B cell (primary cell): ENCODE measurements at regions not wholly inside any gene's neighbourhood (a gene's known extent, or its start where the extent isn't known, plus 50 kb on each side); places are given as distances from the start of the nearest gene placed in this dataset.

Source experiments
- ATAC-seq: fragments of 200-7000 bp; cut with Tn5 transposase; one replicate; pipeline ENCODE4 v1.10.0; 2021; ENCODE audit warnings: low read depth, mild to moderate bottlenecking, moderate number of reproducible peaks, moderate library complexity
- CTCF ChIA-PET: fragments of 350-600 bp; sonication (Branson Sonifier 250); formaldehyde crosslinking; loops from one replicate; lab custom pipeline; 2021; ENCODE audit warnings: antibody characterized with exemption, inconsistent platforms; lab: Charles Lee
- POLR2A ChIA-PET: fragments of 350-600 bp; sonication (Branson Sonifier 250); formaldehyde crosslinking; loops from one replicate; lab custom pipeline; 2021; ENCODE audit warnings: antibody characterized with exemption; lab: Charles Lee
- DNase-seq: peaks from one replicate; pipeline ENCODE4 v3.0.0; 2013
- H2AFZ ChIP-seq: 2 replicates; pipeline ENCODE4 v1.6.1; 2012; ENCODE audit warnings: mild to moderate bottlenecking, low read depth, low read length; ENCODE audit not compliant: insufficient read depth, poor library complexity, severe bottlenecking
- H3K27ac ChIP-seq, 2 donors: 1 replicate in 1 of 2; 2 replicates in 1 of 2; pipeline ENCODE4 v1.5.1; 2012 to 2013; ENCODE audit warnings: low read length in 2 of 2, mild to moderate bottlenecking in 2 of 2, moderate library complexity in 1 of 2
- H3K27me3 ChIP-seq, 4 experiments: fragments of 200-600 bp in 1 of 4; sonication (generic) in 1 of 4; replicated peaks in 1 of 4; 1 replicate in 2 of 4; 2 replicates in 2 of 4; pipeline versions ENCODE4 v1.6.1 to v1.7.0; 2013 to 2016; ENCODE audit warnings: low read length in 3 of 4, mild to moderate bottlenecking in 2 of 4, mixed read lengths in 1 of 4, moderate library complexity in 1 of 4; ENCODE audit not compliant: insufficient read depth in 4 of 4, control insufficient read depth in 3 of 4; ENCODE audit errors: control extremely low read depth in 1 of 4
- H3K36me3 ChIP-seq, 2 experiments: replicated peaks in 1 of 2; 1 replicate in 1 of 2; 2 replicates in 1 of 2; pipeline versions ENCODE4 v1.6.1 to v1.7.1; 2013; ENCODE audit warnings: low read length in 1 of 2; ENCODE audit not compliant: insufficient read depth in 2 of 2, control insufficient read depth in 1 of 2; ENCODE audit errors: control extremely low read depth in 1 of 2, extremely low read depth in 1 of 2
- H3K4me1 ChIP-seq, 2 donors: fragments of 200-600 bp in 1 of 2; sonication (generic) in 1 of 2; 1 replicate in 1 of 2; 2 replicates in 1 of 2; pipeline versions ENCODE4 v1.5.1 to v1.6.1; 2013 to 2017; ENCODE audit warnings: low read length in 2 of 2; ENCODE audit not compliant: control insufficient read depth in 2 of 2, insufficient read depth in 2 of 2
- H3K4me2 ChIP-seq: replicated peaks from 2 replicates; pipeline ENCODE3; 2012; ENCODE audit warnings: mild to moderate bottlenecking, low read depth, low read length; ENCODE audit not compliant: poor library complexity, severe bottlenecking
- H3K4me3 ChIP-seq, 5 experiments: fragments of 200-600 bp in 1 of 5; sonication (generic) in 1 of 5; 1 replicate in 3 of 5; 2 replicates in 2 of 5; pipeline versions ENCODE4 v1.5.1 to v1.7.0; 2011 to 2016; ENCODE audit warnings: low read length in 4 of 5, mild to moderate bottlenecking in 4 of 5, low read depth in 2 of 5, control low read depth in 1 of 5, moderate library complexity in 1 of 5; ENCODE audit not compliant: insufficient read depth in 1 of 5; ENCODE audit errors: control extremely low read depth in 1 of 5, extremely low read depth in 1 of 5
- H3K79me2 ChIP-seq: fragments of 200-600 bp; sonication (generic); one replicate; pipeline ENCODE4 v1.6.0; 2016; ENCODE audit warnings: low read length; ENCODE audit not compliant: control insufficient read depth, insufficient read depth
- H3K9ac ChIP-seq: fragments of 200-600 bp; sonication (generic); 2 replicates; pipeline ENCODE4 v1.6.1; 2017; ENCODE audit warnings: mild to moderate bottlenecking, low read length, moderate library complexity
- H3K9me3 ChIP-seq, 3 donors: one replicate each; pipeline versions ENCODE4 v1.6.1 to v1.7.1; 2013; ENCODE audit warnings: low read length in 2 of 3; ENCODE audit not compliant: control insufficient read depth in 2 of 3, insufficient read depth in 1 of 3; ENCODE audit errors: control extremely low read depth in 1 of 3
- H4K20me1 ChIP-seq: 2 replicates; pipeline ENCODE4 v1.6.0; 2012; ENCODE audit warnings: mild to moderate bottlenecking, low read length; ENCODE audit not compliant: insufficient read depth, control insufficient read depth, poor library complexity, severe bottlenecking
- H3K27ac Mint-ChIP-seq: one replicate; pipeline ENCODE4 v1.8.0; 2021; ENCODE audit warnings: mixed read lengths
- H3K27me3 Mint-ChIP-seq: one replicate; pipeline ENCODE4 v1.8.0; 2021; ENCODE audit warnings: mixed read lengths
- H3K4me1 Mint-ChIP-seq: one replicate; pipeline ENCODE4 v1.8.0; 2021; ENCODE audit warnings: mixed read lengths
- H3K4me3 Mint-ChIP-seq: one replicate; pipeline ENCODE4 v1.8.0; 2021; ENCODE audit warnings: mixed read lengths
- H3K9me3 Mint-ChIP-seq: one replicate; pipeline ENCODE4 v1.8.0; 2022; ENCODE audit warnings: mixed read lengths; ENCODE audit not compliant: insufficient read depth
- EZH2 ChIP-seq: IDR thresholded peaks from 2 replicates; pipeline ENCODE4 v1.6.1; 2012; ENCODE audit warnings: borderline replicate concordance, low read depth, mild to moderate bottlenecking, moderate library complexity, low read length; ENCODE audit not compliant: insufficient read depth, poor library complexity, severe bottlenecking
- WGBS: methylation state at CpG from one replicate; pipeline ENCODE4 v1.1.5; 2013; ENCODE audit warnings: missing lambda C conversion rate; ENCODE audit not compliant: insufficient coverage; 5-methylcytosine and 5-hydroxymethylcytosine counted together
- intact Hi-C: fragments of 100-400 bp; cut with micrococcal nuclease; formaldehyde crosslinking; loops from one replicate; pipeline ENCODE4 v1.10.0; 2022
- TF ChIP-seq, protein P1 (sequence below): fragments of 200-600 bp; IDR thresholded peaks from one replicate; pipeline ENCODE4 v1.8.0; 2022; ENCODE audit warnings: antibody characterized with exemption, mild to moderate bottlenecking

DNA sequence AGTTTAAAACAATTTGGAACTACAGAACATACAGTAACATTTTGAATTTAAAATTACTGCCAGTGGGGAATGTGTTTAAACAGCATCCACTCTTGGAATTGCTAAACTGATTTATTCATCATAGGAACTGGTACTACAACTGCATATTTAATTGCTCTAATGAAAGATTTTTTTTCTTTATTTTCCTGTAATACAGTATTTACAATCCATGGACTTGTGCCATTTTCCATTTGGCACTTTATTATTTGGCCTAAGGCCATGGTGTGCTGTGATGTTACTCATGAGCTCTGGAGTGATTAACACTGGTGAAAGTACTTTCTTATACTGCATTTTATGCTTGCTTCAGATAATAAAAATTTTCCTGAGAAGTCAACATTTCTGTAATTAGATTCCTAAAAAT is 69.7 kb upstream of the NUDT6 start:
- H3K79me2 ChIP-seq = peaks cover 9% of the 10 kb centered on the region
- no peak overlapping the region for H3K27ac ChIP-seq
- H4K20me1 ChIP-seq = no peaks in the 10 kb centered on the region
- no peak for DNase-seq
- peaks cover 5 to 22% (median 18%) of the 10 kb centered on the region in 3 donors for H3K9me3 ChIP-seq
- peaks cover 7 to 12% of the 10 kb centered on the region in 2 experiments for H3K36me3 ChIP-seq
- H3K27me3 ChIP-seq = no peaks in the 10 kb centered on the region
- H3K9ac ChIP-seq = no peak overlapping the region
- no peaks in the 10 kb centered on the region for H3K4me1 ChIP-seq
- ChIA-PET CTCF (no interaction called here), POLR2A (no interaction called here)
- no peak for TF ChIP-seq EZH2
- TF ChIP-seq, protein P1, sequence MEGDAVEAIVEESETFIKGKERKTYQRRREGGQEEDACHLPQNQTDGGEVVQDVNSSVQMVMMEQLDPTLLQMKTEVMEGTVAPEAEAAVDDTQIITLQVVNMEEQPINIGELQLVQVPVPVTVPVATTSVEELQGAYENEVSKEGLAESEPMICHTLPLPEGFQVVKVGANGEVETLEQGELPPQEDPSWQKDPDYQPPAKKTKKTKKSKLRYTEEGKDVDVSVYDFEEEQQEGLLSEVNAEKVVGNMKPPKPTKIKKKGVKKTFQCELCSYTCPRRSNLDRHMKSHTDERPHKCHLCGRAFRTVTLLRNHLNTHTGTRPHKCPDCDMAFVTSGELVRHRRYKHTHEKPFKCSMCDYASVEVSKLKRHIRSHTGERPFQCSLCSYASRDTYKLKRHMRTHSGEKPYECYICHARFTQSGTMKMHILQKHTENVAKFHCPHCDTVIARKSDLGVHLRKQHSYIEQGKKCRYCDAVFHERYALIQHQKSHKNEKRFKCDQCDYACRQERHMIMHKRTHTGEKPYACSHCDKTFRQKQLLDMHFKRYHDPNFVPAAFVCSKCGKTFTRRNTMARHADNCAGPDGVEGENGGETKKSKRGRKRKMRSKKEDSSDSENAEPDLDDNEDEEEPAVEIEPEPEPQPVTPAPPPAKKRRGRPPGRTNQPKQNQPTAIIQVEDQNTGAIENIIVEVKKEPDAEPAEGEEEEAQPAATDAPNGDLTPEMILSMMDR = no peak
- Mint-ChIP-seq H3K4me3 (no peak overlapping the region), H3K4me1 (no peaks in the 10 kb centered on the region), H3K9me3 (peaks cover 17% of the 10 kb centered on the region), H3K27ac (no peak overlapping the region), H3K27me3 (no peaks in the 10 kb centered on the region)
- intact Hi-C loops = no loop called here
- H3K4me3 ChIP-seq = no peak overlapping the region
- no peak overlapping the region for H2AFZ ChIP-seq
- no peak overlapping the region for H3K4me2 ChIP-seq
- no peak for ATAC-seq

DNA sequence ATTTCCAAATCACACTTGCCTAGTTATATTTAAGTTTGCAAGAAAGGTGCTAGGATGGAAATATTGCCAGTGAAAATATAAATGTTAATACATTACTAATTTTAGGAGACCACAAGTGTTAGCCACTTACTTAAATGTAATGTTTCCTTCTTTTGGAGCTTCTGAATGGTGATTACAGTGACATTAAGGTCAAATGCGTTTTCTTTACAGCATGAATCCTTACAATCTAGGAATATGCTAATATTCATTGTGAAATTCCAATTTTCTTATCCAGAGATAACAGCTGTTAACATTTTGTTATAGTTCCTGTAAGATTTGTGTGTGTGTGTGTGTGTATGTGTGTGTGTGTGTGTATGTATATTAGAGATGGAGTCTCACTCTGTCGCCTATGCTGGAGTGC is 70.2 kb upstream of the NUDT6 start:
- Histone ChIP-seq H3K36me3 (peaks cover 7 to 8% of the 10 kb centered on the region in 2 experiments), H2AFZ (no peak overlapping the region), H3K9me3 (peaks cover 3 to 18% (median 18%) of the 10 kb centered on the region in 3 donors), H4K20me1 (no peaks in the 10 kb centered on the region), H3K4me3 (no peak overlapping the region), H3K9ac (no peak overlapping the region), H3K27me3 (no peaks in the 10 kb centered on the region), H3K4me2 (no peak overlapping the region), H3K27ac (no peak overlapping the region), H3K4me1 (no peaks in the 10 kb centered on the region), H3K79me2 (peaks cover 9% of the 10 kb centered on the region)
- POLR2A ChIA-PET = no interaction called here
- WGBS = no CpG with 5 or more reads among the region's 2 CpGs
- Mint-ChIP-seq H3K4me3 (no peak overlapping the region), H3K9me3 (peaks cover 13% of the 10 kb centered on the region), H3K27ac (no peak overlapping the region), H3K27me3 (no peaks in the 10 kb centered on the region), H3K4me1 (no peaks in the 10 kb centered on the region)
- DNase-seq (no peak), ATAC-seq (no peak)
- TF ChIP-seq, protein P1 = no peak
- no peak for TF ChIP-seq EZH2
- intact Hi-C loops = no loop called here
- CTCF ChIA-PET = no interaction called here
